ENCODE measurements at regions not wholly inside any gene's neighbourhood (a gene's known extent, or its start where the extent isn't known, plus 50 kb on each side); places are given as distances from the start of the nearest gene placed in this dataset.
"Not testable (repeated sequence)": the region's sequence is repeated elsewhere in the genome, so short reads cannot be mapped to it uniquely, and the experiment has no call there.

GRCh38 chr6:146937316-146937715 is 266.9 kb upstream of the STXBP5 start:
- no peak overlapping the region for H3K4me3 Mint-ChIP-seq (ENCODE audit: unreplicated experiment)
- TF ChIP-seq CTCF (IDR thresholded peaks at IDR 0.05; ENCODE audit: unreplicated experiment) = no peak
- ChIA-PET POLR2A (no interaction called here), CTCF (no interaction called here)
- H3K4me1 Mint-ChIP-seq (ENCODE audit: insufficient read depth, unreplicated experiment) = no peaks in the 10 kb centered on the region
- no peaks in the 10 kb centered on the region for H3K27me3 Mint-ChIP-seq (ENCODE audit: insufficient read depth, unreplicated experiment)
- no TSS peak for BruUV-seq (replicated peaks)
- intact Hi-C loops (cut with micrococcal nuclease) = no loop called here
- H3K27ac Mint-ChIP-seq (ENCODE audit: low read depth, unreplicated experiment) = no peak overlapping the region
- no peak for DNase-seq (ENCODE audit: unreplicated experiment)
- H3K36me3 Mint-ChIP-seq (ENCODE audit: insufficient read depth, unreplicated experiment) = no peaks in the 10 kb centered on the region
- no peaks in the 10 kb centered on the region for H3K9me3 Mint-ChIP-seq (ENCODE audit: unreplicated experiment)

GRCh38 chr6:146938266-146938665 is 266.0 kb upstream of the STXBP5 start:
- Mint-ChIP-seq H3K36me3 (ENCODE audit: insufficient read depth, unreplicated experiment) (no peaks in the 10 kb centered on the region), H3K27ac (ENCODE audit: low read depth, unreplicated experiment) (no peak overlapping the region), H3K27me3 (ENCODE audit: insufficient read depth, unreplicated experiment) (no peaks in the 10 kb centered on the region), H3K4me3 (ENCODE audit: unreplicated experiment) (no peak overlapping the region), H3K9me3 (ENCODE audit: unreplicated experiment) (no peaks in the 10 kb centered on the region), H3K4me1 (ENCODE audit: insufficient read depth, unreplicated experiment) (no peaks in the 10 kb centered on the region)
- intact Hi-C loops (cut with micrococcal nuclease) = no loop called here
- POLR2A ChIA-PET = interaction anchor here (0.7 kb wide), 1 partner anchor 405 kb away, joined by 3 read pairs; no protein-coding TSS in a partner anchor
- no TSS peak for BruUV-seq (replicated peaks)
- CTCF ChIA-PET = no interaction called here
- no peak for DNase-seq (ENCODE audit: unreplicated experiment)
- TF ChIP-seq CTCF (IDR thresholded peaks at IDR 0.05; ENCODE audit: unreplicated experiment) = no peak

- BruUV-seq (replicated peaks); DNase-seq (ENCODE audit: unreplicated experiment); H3K4me3 Mint-ChIP-seq (ENCODE audit: unreplicated experiment); intact Hi-C loops (cut with micrococcal nuclease); H3K9me3 Mint-ChIP-seq (ENCODE audit: unreplicated experiment); H3K27ac Mint-ChIP-seq (ENCODE audit: low read depth, unreplicated experiment); H3K4me1 Mint-ChIP-seq (ENCODE audit: insufficient read depth, unreplicated experiment); H3K36me3 Mint-ChIP-seq (ENCODE audit: insufficient read depth, unreplicated experiment); H3K27me3 Mint-ChIP-seq (ENCODE audit: insufficient read depth, unreplicated experiment); POLR2A ChIA-PET: not testable (repeated sequence)
- CTCF ChIA-PET = interaction anchor here (0.7 to 1.3 kb wide), 2 partner anchors 52 to 260 kb away, joined by 3 read pairs; no protein-coding TSS in a partner anchor
These were observed 264.8 kb upstream of the STXBP5 start for GRCh38 chr6:146939456-146939855.

- TF ChIP-seq CTCF (IDR thresholded peaks at IDR 0.05; ENCODE audit: unreplicated experiment) = no peak
- intact Hi-C loops (cut with micrococcal nuclease) = no loop called here
- no peaks in the 10 kb centered on the region for H3K27me3 Mint-ChIP-seq (ENCODE audit: insufficient read depth, unreplicated experiment)
- no peak overlapping the region for H3K27ac Mint-ChIP-seq (ENCODE audit: low read depth, unreplicated experiment)
- CTCF ChIA-PET = interaction anchor here (0.6 to 1.2 kb wide), 2 partner anchors 12 to 1590 kb away, joined by 3 read pairs; no protein-coding TSS in a partner anchor
- no peaks in the 10 kb centered on the region for H3K36me3 Mint-ChIP-seq (ENCODE audit: insufficient read depth, unreplicated experiment)
- H3K4me1 Mint-ChIP-seq (ENCODE audit: insufficient read depth, unreplicated experiment) = no peaks in the 10 kb centered on the region
- POLR2A ChIA-PET = no interaction called here
- no peak for DNase-seq (ENCODE audit: unreplicated experiment)
- H3K4me3 Mint-ChIP-seq (ENCODE audit: unreplicated experiment) = no peak overlapping the region
- BruUV-seq (replicated peaks) = no TSS peak
- no peaks in the 10 kb centered on the region for H3K9me3 Mint-ChIP-seq (ENCODE audit: unreplicated experiment)
These were observed 260.6 kb upstream of the STXBP5 start for GRCh38 chr6:146943664-146944063.

- ChIA-PET POLR2A (no interaction called here), CTCF (interaction anchor here (0.6 kb wide), 1 partner anchor 1590 kb away, joined by 3 read pairs; no protein-coding TSS in a partner anchor)
- intact Hi-C loops (cut with micrococcal nuclease) = no loop called here
- H3K27me3 Mint-ChIP-seq (ENCODE audit: insufficient read depth, unreplicated experiment) = no peaks in the 10 kb centered on the region
- no TSS peak for BruUV-seq (replicated peaks)
- TF ChIP-seq CTCF (IDR thresholded peaks at IDR 0.05; ENCODE audit: unreplicated experiment) = no peak
- no peak overlapping the region for H3K27ac Mint-ChIP-seq (ENCODE audit: low read depth, unreplicated experiment)
- H3K9me3 Mint-ChIP-seq (ENCODE audit: unreplicated experiment) = no peaks in the 10 kb centered on the region
- no peaks in the 10 kb centered on the region for H3K36me3 Mint-ChIP-seq (ENCODE audit: insufficient read depth, unreplicated experiment)
- H3K4me3 Mint-ChIP-seq (ENCODE audit: unreplicated experiment) = no peak overlapping the region
- DNase-seq (ENCODE audit: unreplicated experiment) = no peak
- H3K4me1 Mint-ChIP-seq (ENCODE audit: insufficient read depth, unreplicated experiment) = no peaks in the 10 kb centered on the region
These were observed 260.1 kb upstream of the STXBP5 start for GRCh38 chr6:146944077-146944476.

Measured in MCF 10A (cell line).